ENCODE measurements at regions not wholly inside any gene's neighbourhood (a gene's known extent, or its start where the extent isn't known, plus 50 kb on each side); places are given as distances from the start of the nearest gene placed in this dataset.

- TF ChIP-seq ZNF501 (CRISPR knock-in tag; IDR thresholded peaks at IDR 0.05) (peak; percentile 47; the same call in 1 of the 2 replicates), HBP1 (CRISPR knock-in tag; IDR thresholded peaks at IDR 0.05; ENCODE audit: low read depth) (no peak), NR2C2 (CRISPR knock-in tag; IDR thresholded peaks at IDR 0.05; ENCODE audit: borderline replicate concordance) (peak; percentile 55; the same call in 1 of the 2 replicates), ZMAT5 (CRISPR knock-in tag; IDR thresholded peaks at IDR 0.05; ENCODE audit: borderline replicate concordance, low read depth) (no peak), WIZ (CRISPR knock-in tag; IDR thresholded peaks at IDR 0.05) (no peak), ZNF607 (CRISPR knock-in tag; IDR thresholded peaks at IDR 0.05; ENCODE audit: borderline replicate concordance) (0 out of 2 replicates have a peak, but pooled peaks have one; percentile 44), ZBTB40 (IDR thresholded peaks at IDR 0.05) (no peak), ZBTB40 (CRISPR knock-in tag; IDR thresholded peaks at IDR 0.05) (no peak; the same call in 1 of the 2 replicates), ZBTB14 (CRISPR knock-in tag; IDR thresholded peaks at IDR 0.05) (no peak), ZNF724P (CRISPR knock-in tag; IDR thresholded peaks at IDR 0.05; ENCODE audit: borderline replicate concordance) (no peak), PITX1 (CRISPR knock-in tag; IDR thresholded peaks at IDR 0.05) (peak; percentile 96), ZNF18 (CRISPR knock-in tag; IDR thresholded peaks at IDR 0.05; ENCODE audit: insufficient replicate concordance) (no peak), TIGD3 (CRISPR knock-in tag; IDR thresholded peaks at IDR 0.05; ENCODE audit: borderline replicate concordance) (no peak), HOXD1 (CRISPR knock-in tag; IDR thresholded peaks at IDR 0.05) (peak; percentile 68; the same call in 1 of the 2 replicates)
These were observed 104.1 kb upstream of the SLC25A33 start (continued) for GRCh38 chr1:9435153-9435636.
